ENCODE measurements at regions not wholly inside any gene's neighbourhood (a gene's known extent, or its start where the extent isn't known, plus 50 kb on each side); places are given as distances from the start of the nearest gene placed in this dataset.
"Not testable (repeated sequence)": the region's sequence is repeated elsewhere in the genome, so short reads cannot be mapped to it uniquely, and the experiment has no call there.

DNA sequence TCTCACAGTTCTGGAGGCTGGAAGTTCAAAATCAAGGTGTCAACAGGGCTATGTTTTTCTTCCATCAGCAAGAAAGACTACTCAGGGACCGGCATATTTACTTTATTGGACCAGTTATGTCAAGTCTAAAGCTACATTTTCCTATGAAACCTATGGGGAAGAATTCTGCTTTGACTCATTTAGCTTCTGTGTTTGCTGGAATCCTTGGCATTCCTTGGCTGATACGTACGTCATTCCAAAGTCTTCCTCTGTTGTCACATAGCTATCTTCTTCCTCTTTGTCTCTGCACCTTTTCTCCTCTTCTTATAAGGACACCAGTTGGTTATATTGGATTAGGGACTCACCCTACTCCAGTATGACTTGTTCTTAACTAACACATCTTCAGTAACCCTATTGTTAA lies 137.4 kb upstream of the FBXO11 start:
- no peak for DNase-seq

- peak in 2 of 51 donors; percentile 0 to 6 for DNase-seq
Measured at GRCh38 chr2:48045613-48046012, 139.3 kb upstream of the FBXO11 start.

- DNase-seq, result no peak
Measured at GRCh38 chr2:48048476-48049171, 142.3 kb upstream of the FBXO11 start.

DNA sequence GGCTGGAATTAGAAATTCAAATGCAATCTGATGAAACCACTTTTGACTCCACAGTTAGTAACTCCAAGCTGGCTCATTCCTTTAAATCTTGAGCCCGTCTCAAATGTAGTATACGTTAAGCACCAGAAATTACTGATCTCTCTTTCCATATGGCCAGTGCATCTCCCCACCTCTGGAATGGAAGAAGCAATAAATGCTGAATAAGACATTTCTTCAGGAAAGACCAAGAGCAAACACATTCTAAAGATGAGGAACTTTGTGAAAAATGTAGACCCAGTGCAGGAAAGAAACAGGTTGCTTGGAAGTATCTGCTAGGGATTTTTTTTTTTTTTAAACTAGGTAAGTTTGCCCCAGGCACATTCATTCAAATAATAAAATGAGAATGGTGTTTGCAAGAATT lies 143.1 kb upstream of the FBXO11 start:
- no peak for DNase-seq

GRCh38 chr2:48050711-48051110 lies 144.4 kb upstream of the FBXO11 start:
- no peak for DNase-seq

DNA sequence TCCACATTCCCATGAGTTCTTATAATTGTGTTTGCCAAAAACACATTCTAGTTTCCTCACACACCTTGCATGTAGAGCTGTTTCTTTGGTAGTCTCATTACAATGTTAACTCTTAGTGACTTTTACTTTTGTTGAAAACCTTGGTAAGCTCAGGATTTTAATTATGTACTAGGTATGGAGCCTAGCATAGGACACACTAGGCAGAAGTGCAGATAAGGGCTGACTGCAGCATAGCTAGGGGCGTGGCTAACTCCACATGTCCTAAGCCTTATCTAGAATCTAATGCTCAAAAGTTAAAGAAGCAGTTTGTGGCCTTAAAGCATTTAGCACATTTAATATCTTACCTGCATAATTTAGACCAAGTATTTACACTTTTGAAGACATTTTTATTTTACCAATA lies 153.7 kb upstream of the FBXO11 start:
- no peak for DNase-seq

DNA sequence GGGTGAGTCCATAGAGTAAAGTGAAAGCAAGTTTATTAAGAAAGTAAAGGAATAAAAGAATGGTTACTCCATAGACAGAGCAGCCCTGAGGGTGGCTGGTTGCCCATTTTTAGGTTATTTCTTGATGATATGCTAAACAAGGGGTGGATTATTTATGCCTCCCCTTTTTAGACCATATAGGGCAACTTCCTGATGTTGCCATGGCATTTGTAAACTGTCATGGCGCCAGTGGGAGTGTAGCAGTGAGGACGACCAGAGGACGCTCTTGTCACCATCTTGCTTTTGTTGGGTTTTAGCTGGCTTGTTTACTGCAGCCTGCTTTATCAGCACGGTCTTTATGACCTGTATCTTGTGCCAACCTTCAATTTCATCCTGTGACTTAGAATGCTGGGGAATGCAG lies 155.4 kb upstream of the FBXO11 start:
- DNase-seq, result not testable (repeated sequence)

GRCh38 chr2:48065096-48065495 lies 158.8 kb upstream of the FBXO11 start:
- no peak for DNase-seq

GRCh38 chr2:48066000-48066399 lies 159.7 kb upstream of the FBXO11 start:
- no peak for DNase-seq

- no peak for DNase-seq
Measured at GRCh38 chr2:48069769-48070168, 163.5 kb upstream of the FBXO11 start.

DNA sequence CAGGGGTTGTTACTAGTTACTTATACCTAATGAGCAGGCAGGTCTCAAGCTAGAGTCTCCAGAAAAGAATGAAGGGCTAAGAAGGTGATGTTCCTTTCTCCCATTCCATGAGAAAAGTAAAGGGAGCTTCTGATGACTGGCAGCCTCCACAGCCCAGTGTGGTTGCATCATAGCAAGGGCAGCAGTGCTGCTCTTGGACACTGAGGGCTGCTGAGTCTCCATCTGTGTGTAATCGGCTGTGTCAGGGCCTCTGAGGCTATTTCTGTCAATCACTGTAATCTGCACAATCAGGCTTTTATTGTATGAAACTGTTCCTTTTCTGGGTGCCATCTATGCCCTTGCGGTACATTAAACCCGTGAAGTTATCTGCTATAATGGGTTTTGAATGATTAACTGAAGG lies 164.1 kb upstream of the FBXO11 start:
- peak in 5 of 51 donors; percentile 3 to 17 (median 5) for DNase-seq

DNA sequence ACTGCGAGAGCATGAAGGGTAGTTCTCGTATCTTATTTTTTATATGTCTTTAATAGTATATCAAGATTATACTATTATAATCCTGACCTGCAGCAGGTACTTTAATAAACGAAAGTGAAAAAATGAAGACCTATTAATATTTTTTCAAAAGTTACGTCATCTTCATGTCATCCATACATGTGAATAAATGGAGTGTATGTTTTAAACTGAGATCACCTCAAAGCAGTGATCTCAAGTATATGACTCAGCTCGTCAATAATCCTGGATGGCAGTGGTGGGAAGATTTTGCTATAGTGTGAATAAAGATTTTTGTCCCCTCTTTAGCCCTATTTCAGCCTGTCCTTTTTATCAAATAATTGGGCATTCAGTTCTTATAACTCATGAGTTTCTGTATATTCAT lies 166.3 kb upstream of the FBXO11 start:
- no peak for DNase-seq

GRCh38 chr2:48075631-48076030 lies 169.3 kb upstream of the FBXO11 start:
- DNase-seq, result no peak

DNA sequence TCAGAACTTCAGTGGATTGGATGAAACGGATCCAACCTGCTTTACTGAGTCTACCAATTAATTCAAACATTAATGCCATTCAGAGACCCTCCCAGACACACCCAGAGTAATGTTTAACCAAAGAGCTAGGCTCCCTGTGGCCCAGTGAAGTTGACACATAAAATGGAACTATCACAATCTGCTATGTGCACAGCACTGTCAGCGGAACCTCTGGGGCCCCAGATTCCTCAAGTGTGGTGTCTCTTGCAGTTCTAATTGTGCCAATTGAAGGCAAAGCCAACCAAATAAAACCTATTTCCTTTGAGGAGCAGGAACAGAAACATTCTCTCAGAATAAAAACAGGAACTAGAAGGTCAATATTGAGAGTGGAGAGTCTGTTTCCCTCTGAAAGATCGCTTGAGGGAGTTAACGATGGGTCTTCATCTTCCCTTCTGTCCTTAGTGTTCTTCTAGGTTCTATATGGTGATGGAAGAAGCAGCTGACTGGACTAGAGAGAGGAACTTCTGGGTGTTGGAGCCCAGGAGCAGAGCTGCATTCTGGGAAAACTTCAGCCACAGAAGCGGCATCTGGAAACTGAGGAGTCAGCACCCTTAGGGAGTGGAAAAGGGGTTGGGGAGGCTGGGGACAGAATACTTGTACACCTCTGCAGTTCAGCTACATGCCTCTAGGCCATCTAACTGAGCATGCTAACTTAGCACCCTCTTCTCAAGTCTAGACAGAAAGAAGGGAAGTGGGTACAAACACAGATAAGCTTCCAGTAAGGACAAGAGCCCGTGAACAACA lies 174.4 kb upstream of the FBXO11 start:
- peak in 8 of 51 donors; percentile 1 to 9 (median 5) for DNase-seq

DNA sequence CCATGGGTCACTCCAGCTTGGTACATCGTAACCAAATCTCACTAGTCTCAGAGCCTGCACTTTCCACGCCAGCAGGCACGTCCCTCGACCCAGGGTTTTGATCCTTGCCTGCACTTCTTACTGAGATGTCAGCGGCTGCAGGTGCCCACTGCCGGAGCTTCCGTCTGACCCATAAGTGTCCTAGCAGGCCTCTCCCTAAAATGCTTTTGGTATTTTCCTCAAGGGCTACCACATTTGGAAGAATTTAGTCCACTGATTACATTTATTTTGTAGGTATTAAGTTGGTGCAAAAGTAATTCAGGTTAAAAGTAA lies 175.0 kb upstream of the FBXO11 start:
- no peak for DNase-seq

- no peak for DNase-seq
Measured at GRCh38 chr2:48085888-48086287, 179.6 kb upstream of the FBXO11 start.

- DNase-seq, result no peak
Measured at GRCh38 chr2:48088994-48089393, 182.7 kb upstream of the FBXO11 start.

DNA sequence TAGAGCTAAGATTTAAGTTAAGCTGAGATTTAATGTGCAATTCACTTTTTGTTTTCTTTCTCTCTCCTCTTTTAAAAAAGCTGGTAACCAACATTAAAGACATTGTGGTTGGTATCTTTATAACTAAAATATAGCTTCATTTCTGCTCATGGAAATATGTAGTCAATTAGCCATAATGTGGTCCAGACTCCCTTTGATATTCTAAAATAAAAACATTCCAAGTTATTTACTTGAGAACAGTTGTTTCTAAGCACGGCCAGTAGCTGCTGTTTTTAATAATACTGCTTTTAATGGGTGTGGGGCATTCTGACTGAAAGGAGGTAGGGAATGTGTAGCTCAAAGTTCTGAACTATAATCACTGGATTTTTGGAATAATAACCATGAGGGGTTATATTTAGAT lies 183.3 kb upstream of the FBXO11 start:
- no peak for DNase-seq

DNA sequence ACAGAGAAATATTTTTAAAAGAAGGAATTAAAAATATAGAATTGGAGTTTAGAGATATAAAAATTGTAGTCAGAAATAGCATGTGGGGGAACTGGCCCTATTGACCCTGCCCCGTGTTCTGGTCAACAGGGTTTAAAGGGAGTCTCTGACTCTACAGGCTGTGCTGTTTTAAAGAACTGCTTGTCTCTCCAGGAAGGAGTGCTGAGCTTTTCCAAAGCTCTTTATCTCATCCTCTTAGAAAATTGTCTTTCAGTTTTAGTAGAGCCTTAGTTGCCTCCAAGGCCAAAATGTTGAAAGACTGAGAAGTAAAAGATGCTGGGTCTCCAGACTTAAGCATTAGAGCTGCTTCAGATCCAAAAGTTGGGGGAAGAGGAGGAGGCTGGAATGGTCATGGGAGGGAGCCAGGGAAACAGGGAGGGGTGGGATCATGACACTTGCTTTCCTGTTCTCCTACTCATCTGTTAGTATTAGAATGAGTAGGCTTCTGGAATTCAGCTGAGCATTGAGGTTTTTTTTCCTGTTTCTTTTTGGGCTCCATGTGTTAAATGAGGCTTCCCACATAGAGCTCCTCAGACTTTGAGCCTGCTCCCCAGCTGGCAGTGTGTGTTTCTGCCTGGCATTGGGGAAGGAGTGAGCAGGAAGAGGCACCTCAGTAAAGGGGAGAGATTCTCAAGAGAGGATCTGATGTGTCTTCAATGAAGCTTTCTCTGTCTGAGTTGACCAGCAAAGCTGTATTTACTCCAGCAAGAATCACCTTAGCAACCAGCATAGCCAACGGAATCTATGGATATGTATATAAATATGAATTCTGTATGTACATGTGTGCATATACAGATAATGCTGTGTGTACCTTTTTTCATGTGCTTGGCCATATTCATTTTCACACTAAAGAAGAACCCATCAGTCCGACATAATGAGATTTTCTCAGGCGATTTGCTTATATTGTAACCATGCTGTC lies 186.8 kb upstream of the FBXO11 start:
- DNase-seq, result no peak

GRCh38 chr2:48096765-48097164 lies 190.5 kb upstream of the FBXO11 start:
- DNase-seq, result not testable (repeated sequence)

DNA sequence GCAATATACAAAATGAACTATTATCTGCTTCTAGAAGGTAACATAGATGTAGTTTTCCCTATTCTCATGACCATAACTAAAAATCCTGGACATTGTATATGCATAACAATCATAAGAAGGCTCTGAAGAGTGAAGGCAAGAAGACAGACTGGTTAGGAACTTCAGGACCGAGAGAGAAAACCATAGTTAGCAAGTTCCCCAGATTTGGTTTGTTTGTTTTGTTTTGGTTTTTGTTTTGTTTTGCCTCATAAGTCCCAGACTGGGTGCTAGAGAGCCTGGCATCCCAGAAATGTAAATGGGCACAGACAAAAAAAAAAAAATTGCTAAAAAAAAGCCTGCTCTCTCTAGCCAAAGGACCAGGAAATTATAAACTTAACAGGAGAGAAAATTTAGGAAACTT lies 192.2 kb upstream of the FBXO11 start:
- no peak for DNase-seq

DNA sequence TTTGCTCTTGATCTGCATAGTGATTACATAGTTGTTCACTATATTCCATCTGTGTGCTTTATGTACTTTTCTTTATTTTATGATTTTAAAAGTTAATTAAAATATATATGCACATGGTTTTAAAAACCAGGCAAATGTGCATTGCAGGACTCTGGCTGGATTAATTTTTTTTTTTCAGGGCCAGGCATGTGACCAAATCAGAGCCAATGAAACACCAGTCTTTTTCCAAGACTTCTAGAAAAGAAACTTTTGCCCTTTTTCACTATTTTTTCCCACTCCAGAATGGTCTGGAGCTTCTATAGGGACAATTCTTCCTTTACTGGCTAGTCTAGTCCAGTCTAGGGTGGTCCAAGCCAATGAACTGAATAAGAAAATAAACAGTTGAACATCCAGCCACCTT lies 198.1 kb upstream of the FBXO11 start:
- DNase-seq, result no peak

Measured in hypothalamus (tissue), 51 donors.